ENCODE measurements at regions not wholly inside any gene's neighbourhood (a gene's known extent, or its start where the extent isn't known, plus 50 kb on each side); places are given as distances from the start of the nearest gene placed in this dataset.

GRCh38 chr3:72312339-72312738 is 527.4 kb upstream of the PROK2 start:
- TF ChIP-seq POLR2A (IDR thresholded peaks at IDR 0.05; ENCODE audit: low read depth, low read length), result no peak
- TF ChIP-seq POLR2AphosphoS5 (IDR thresholded peaks at IDR 0.05; ENCODE audit: low read depth, low read length), result no peak
